Keratinocyte (primary cell): ENCODE measurements at regions not wholly inside any gene's neighbourhood (a gene's known extent, or its start where the extent isn't known, plus 50 kb on each side); places are given as distances from the start of the nearest gene placed in this dataset.

Experiments
- CTCF ChIP-seq, 3 experiments: IDR thresholded peaks in 1 of 3; conservative IDR thresholded peaks in 1 of 3; optimal IDR thresholded peaks in 1 of 3; 2 replicates in 2 of 3; 3 replicates in 1 of 3; pipeline versions ENCODE3 to v1.5.1; 2011; ENCODE audit warnings: low read length in 3 of 3, mild to moderate bottlenecking in 3 of 3, moderate library complexity in 2 of 3, control low read depth in 1 of 3, inconsistent platforms in 1 of 3; ENCODE audit not compliant: insufficient read depth in 2 of 3; ENCODE audit errors: extremely low read depth in 1 of 3
- EZH2 ChIP-seq: IDR thresholded peaks from one replicate; pipeline ENCODE4 v1.6.1; 2012; ENCODE audit warnings: inconsistent platforms, mild to moderate bottlenecking, low read length, moderate library complexity

- TF ChIP-seq CTCF (optimal IDR thresholded peaks at IDR 0.05 in 1 of 3, IDR thresholded peaks at IDR 0.05 in 1 of 3, conservative IDR thresholded peaks at IDR 0.05 in 1 of 3; ENCODE audit: extremely low read depth in 1 of 3, insufficient read depth in 2 of 3, low read length in 3 of 3) = no peak
- TF ChIP-seq EZH2 = no peak
Observed at GRCh38 chr2:143928184-143928583, 591.7 kb downstream of the ZEB2 start.
